Natural killer cell (primary cell): ENCODE measurements at regions not wholly inside any gene's neighbourhood (a gene's known extent, or its start where the extent isn't known, plus 50 kb on each side); places are given as distances from the start of the nearest gene placed in this dataset.

ENCODE experiments used
- ATAC-seq, 3 donors: fragments of 150-1000 bp in 2 of 3; fragments of 200-7000 bp in 1 of 3; cut with Tn5 transposase; 1 replicate in 1 of 3; 2 replicates in 2 of 3; pipeline ENCODE4 v1.10.0; 2021; ENCODE audit warnings: mild to moderate bottlenecking in 2 of 3, moderate library complexity in 2 of 3
- DNase-seq, 2 donors: peaks; one replicate each; pipeline versions ENCODE4 v3.0.0 to v3.0.0-alpha.2; 2013 to 2021; ENCODE audit warnings: mixed read lengths in 1 of 2
- H3K27ac ChIP-seq: one replicate; pipeline ENCODE4 v1.5.1; 2013; ENCODE audit warnings: mild to moderate bottlenecking, low read length
- H3K27me3 ChIP-seq: one replicate; pipeline ENCODE4 v1.6.1; 2013; ENCODE audit warnings: low read length; ENCODE audit not compliant: control insufficient read depth, insufficient read depth
- H3K36me3 ChIP-seq: one replicate; pipeline ENCODE4 v1.6.1; 2013; ENCODE audit warnings: low read length; ENCODE audit not compliant: control insufficient read depth, insufficient read depth
- H3K4me1 ChIP-seq: one replicate; pipeline ENCODE4 v1.6.1; 2013; ENCODE audit warnings: low read length; ENCODE audit not compliant: control insufficient read depth, insufficient read depth
- H3K4me3 ChIP-seq: one replicate; pipeline ENCODE4 v1.5.1; 2013; ENCODE audit warnings: low read length
- H3K9me3 ChIP-seq: one replicate; pipeline ENCODE4 v1.6.1; 2013; ENCODE audit warnings: low read length; ENCODE audit not compliant: control insufficient read depth, insufficient read depth
- H3K27ac Mint-ChIP-seq, 2 donors: one replicate each; pipeline ENCODE4 v1.8.0; 2022; ENCODE audit warnings: mild to moderate bottlenecking in 2 of 2, mixed read lengths in 2 of 2, moderate library complexity in 1 of 2
- H3K27me3 Mint-ChIP-seq, 2 donors: one replicate each; pipeline ENCODE4 v1.8.0; 2022; ENCODE audit warnings: low read depth in 2 of 2, mixed read lengths in 2 of 2
- H3K36me3 Mint-ChIP-seq: one replicate; pipeline ENCODE4 v1.8.0; 2022; ENCODE audit warnings: mixed read lengths
- H3K4me1 Mint-ChIP-seq, 2 donors: one replicate each; pipeline ENCODE4 v1.8.0; 2022; ENCODE audit warnings: mixed read lengths in 2 of 2
- H3K4me3 Mint-ChIP-seq: one replicate; pipeline ENCODE4 v1.8.0; 2022; ENCODE audit warnings: mild to moderate bottlenecking, moderate library complexity, mixed read lengths
- H3K9me3 Mint-ChIP-seq, 2 donors: one replicate each; pipeline ENCODE4 v1.8.0; 2022; ENCODE audit warnings: mixed read lengths in 2 of 2
- WGBS: methylation state at CpG from one replicate; pipeline ENCODE4 v1.1.7; 2013; ENCODE audit warnings: missing lambda C conversion rate; ENCODE audit not compliant: insufficient coverage; 5-methylcytosine and 5-hydroxymethylcytosine counted together
- intact Hi-C: fragments of 100-400 bp; cut with micrococcal nuclease; formaldehyde crosslinking; loops from one replicate; pipeline ENCODE4 v1.14.2; 2022
- TF ChIP-seq, protein P1 (sequence below): fragments of 200-600 bp; IDR thresholded peaks from one replicate; pipeline ENCODE4 v1.8.0; 2022; ENCODE audit warnings: antibody characterized with exemption

DNA sequence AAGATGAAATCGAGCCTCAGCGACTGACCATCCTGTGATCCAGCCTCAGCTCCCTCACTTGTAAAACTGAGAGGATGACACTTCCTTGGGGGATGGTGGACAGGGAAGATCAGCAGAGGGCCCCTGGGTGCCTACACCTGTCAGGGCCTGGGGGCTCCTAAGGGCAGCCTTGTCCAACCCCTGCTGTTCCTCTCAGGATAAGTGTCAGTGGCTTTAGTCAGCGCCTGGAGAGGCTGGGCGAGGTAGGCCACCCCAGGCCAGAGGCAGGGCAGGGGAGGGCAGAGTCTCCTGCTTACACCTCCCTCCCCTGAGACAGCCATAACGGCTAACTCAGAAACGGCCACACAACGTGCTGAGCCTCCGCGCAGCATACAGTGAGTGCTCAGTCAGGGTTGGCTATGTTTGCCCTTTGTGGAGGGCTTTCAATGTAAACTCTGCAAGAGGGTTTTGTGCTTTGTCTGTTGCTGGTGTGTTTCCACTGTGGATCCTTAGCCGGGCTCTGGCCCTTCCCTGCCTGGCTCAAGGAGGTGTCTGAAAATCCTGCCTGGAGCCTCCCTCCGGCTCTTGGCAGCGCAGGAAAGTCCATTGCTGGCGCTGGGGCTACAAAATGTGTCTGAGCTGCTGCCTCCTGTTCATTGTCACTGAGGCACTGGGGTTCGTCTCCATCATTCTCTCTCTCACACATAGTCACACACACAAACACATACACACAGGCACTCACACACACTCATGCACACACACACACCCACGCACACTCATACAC lies 588.4 kb downstream of the PTPRU start:
- Mint-ChIP-seq H3K9me3 (no peaks in the 10 kb centered on the region), H3K4me3 (no peak overlapping the region), H3K27ac (no peak overlapping the region), H3K27me3 (peaks cover 19% of the 10 kb centered on the region in 2 donors), H3K4me1 (no peaks in the 10 kb centered on the region), H3K36me3 (no peaks in the 10 kb centered on the region)
- intact Hi-C loops = no loop called here
- ATAC-seq (no peak), DNase-seq (no peak)
- Histone ChIP-seq H3K4me3 (no peak overlapping the region), H3K36me3 (no peaks in the 10 kb centered on the region), H3K9me3 (no peaks in the 10 kb centered on the region), H3K27me3 (no peaks in the 10 kb centered on the region), H3K4me1 (no peaks in the 10 kb centered on the region), H3K27ac (no peak overlapping the region)
- TF ChIP-seq, protein P1, sequence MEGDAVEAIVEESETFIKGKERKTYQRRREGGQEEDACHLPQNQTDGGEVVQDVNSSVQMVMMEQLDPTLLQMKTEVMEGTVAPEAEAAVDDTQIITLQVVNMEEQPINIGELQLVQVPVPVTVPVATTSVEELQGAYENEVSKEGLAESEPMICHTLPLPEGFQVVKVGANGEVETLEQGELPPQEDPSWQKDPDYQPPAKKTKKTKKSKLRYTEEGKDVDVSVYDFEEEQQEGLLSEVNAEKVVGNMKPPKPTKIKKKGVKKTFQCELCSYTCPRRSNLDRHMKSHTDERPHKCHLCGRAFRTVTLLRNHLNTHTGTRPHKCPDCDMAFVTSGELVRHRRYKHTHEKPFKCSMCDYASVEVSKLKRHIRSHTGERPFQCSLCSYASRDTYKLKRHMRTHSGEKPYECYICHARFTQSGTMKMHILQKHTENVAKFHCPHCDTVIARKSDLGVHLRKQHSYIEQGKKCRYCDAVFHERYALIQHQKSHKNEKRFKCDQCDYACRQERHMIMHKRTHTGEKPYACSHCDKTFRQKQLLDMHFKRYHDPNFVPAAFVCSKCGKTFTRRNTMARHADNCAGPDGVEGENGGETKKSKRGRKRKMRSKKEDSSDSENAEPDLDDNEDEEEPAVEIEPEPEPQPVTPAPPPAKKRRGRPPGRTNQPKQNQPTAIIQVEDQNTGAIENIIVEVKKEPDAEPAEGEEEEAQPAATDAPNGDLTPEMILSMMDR = no peak
- WGBS = 89% methylated on average over 15 of the region's 15 CpGs

DNA sequence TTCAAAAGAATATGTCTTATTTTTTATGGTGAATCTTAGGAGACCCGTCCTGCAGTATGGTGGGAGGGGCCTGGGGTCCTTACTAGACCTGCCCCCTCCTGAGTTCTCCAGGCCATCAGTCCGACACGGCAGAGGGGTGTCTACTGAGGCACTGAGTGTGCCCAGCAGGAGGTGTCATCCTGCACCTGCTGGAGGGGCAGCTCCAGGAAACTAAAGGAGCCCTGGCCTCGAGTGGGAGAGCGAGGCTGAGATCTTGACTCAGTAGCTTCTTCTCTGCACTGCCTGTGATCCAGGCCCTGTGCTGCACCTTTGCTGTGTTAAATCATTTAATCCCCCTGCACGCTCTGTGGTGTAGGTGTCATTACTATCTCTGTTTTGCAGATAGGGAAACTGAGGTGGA lies 587.7 kb downstream of the PTPRU start:
- H3K4me3 Mint-ChIP-seq = no peak overlapping the region
- no peaks in the 10 kb centered on the region for H3K36me3 Mint-ChIP-seq
- Histone ChIP-seq H3K4me1 (no peaks in the 10 kb centered on the region), H3K36me3 (no peaks in the 10 kb centered on the region), H3K27me3 (no peaks in the 10 kb centered on the region), H3K4me3 (no peak overlapping the region), H3K9me3 (no peaks in the 10 kb centered on the region), H3K27ac (no peak overlapping the region)
- no peaks in the 10 kb centered on the region for H3K9me3 Mint-ChIP-seq
- peaks cover 22 to 26% of the 10 kb centered on the region in 2 donors for H3K27me3 Mint-ChIP-seq
- TF ChIP-seq, protein P1 = no peak
- ATAC-seq = no peak
- no peak overlapping the region for H3K27ac Mint-ChIP-seq
- WGBS = 61% methylated on average over 6 of the region's 6 CpGs
- H3K4me1 Mint-ChIP-seq = no peaks in the 10 kb centered on the region
- no peak for DNase-seq
- intact Hi-C loops = no loop called here

DNA sequence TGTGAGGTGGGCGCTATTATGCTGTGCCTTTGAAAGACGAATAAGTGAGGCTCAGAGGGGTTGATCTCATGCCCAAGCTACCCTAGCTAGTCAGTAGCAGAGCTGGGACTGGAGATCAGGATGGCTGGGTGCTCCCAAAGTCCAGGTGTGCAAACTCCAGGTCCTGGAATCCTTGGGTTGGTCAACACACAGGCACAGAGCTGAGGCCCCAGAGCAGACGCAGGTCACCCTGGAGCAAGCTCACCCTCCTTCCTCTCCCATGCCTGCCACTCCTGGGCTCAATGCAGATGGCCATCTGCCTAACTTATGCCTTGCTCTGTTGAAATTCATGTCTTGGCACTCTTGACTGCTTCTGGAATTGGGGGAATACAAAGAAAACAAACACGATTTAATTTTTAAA lies 587.2 kb downstream of the PTPRU start:
- no peaks in the 10 kb centered on the region for H3K4me1 Mint-ChIP-seq
- H3K36me3 Mint-ChIP-seq = no peaks in the 10 kb centered on the region
- TF ChIP-seq, protein P1 = no peak
- H3K4me3 ChIP-seq = no peak overlapping the region
- no peaks in the 10 kb centered on the region for H3K9me3 Mint-ChIP-seq
- H3K27me3 ChIP-seq = no peaks in the 10 kb centered on the region
- WGBS = 88% methylated on average over 3 of the region's 4 CpGs
- intact Hi-C loops = no loop called here
- no peaks in the 10 kb centered on the region for H3K9me3 ChIP-seq
- no peak for DNase-seq
- ATAC-seq = no peak
- H3K4me1 ChIP-seq = no peaks in the 10 kb centered on the region
- no peak overlapping the region for H3K27ac Mint-ChIP-seq
- no peaks in the 10 kb centered on the region for H3K36me3 ChIP-seq
- H3K27ac ChIP-seq = no peak overlapping the region
- peaks cover 25 to 29% of the 10 kb centered on the region in 2 donors for H3K27me3 Mint-ChIP-seq
- no peak overlapping the region for H3K4me3 Mint-ChIP-seq

DNA sequence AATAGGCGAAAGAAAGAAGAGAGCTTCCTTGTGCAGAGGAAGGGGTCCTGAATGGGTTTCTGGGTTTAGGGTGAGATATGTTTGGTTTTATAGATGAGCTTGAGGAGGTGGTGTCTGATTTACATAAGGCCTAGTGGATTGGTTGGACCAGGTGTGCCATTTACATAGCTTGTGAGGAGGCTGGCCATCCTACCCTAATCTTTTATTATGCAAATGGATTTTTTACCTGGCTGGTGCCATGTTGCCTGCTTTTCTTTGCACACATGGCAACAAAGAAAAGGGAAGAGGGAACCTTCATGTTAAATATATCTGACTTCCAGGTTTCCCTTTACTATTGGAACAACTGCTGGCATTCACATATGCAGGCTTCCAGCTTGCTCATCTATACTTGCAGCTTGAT lies 585.3 kb downstream of the PTPRU start:
- Mint-ChIP-seq H3K4me3 (no peak overlapping the region), H3K36me3 (no peaks in the 10 kb centered on the region), H3K27ac (no peak overlapping the region), H3K9me3 (no peaks in the 10 kb centered on the region), H3K27me3 (peaks cover 28 to 47% of the 10 kb centered on the region in 2 donors), H3K4me1 (no peaks in the 10 kb centered on the region)
- Histone ChIP-seq H3K9me3 (no peaks in the 10 kb centered on the region), H3K4me3 (no peak overlapping the region), H3K4me1 (no peaks in the 10 kb centered on the region), H3K27me3 (no peaks in the 10 kb centered on the region), H3K36me3 (no peaks in the 10 kb centered on the region), H3K27ac (no peak overlapping the region)
- TF ChIP-seq, protein P1 = no peak
- 80% methylated on average over 1 of the region's 1 CpG for WGBS
- intact Hi-C loops = no loop called here
- no peak for DNase-seq
- ATAC-seq = no peak
